GM19438 (cell line): ENCODE measurements at regions not wholly inside any gene's neighbourhood (a gene's known extent, or its start where the extent isn't known, plus 50 kb on each side); places are given as distances from the start of the nearest gene placed in this dataset.
"Not testable (repeated sequence)": the region's sequence is repeated elsewhere in the genome, so short reads cannot be mapped to it uniquely, and the experiment has no call there.

Experiments
- ATAC-seq: cut with Tn5 transposase; IDR thresholded peaks from one replicate; pipeline ENCODE4 v1.9.1; 2021; ENCODE audit warnings: low read depth; ENCODE audit not compliant: unreplicated experiment

DNA sequence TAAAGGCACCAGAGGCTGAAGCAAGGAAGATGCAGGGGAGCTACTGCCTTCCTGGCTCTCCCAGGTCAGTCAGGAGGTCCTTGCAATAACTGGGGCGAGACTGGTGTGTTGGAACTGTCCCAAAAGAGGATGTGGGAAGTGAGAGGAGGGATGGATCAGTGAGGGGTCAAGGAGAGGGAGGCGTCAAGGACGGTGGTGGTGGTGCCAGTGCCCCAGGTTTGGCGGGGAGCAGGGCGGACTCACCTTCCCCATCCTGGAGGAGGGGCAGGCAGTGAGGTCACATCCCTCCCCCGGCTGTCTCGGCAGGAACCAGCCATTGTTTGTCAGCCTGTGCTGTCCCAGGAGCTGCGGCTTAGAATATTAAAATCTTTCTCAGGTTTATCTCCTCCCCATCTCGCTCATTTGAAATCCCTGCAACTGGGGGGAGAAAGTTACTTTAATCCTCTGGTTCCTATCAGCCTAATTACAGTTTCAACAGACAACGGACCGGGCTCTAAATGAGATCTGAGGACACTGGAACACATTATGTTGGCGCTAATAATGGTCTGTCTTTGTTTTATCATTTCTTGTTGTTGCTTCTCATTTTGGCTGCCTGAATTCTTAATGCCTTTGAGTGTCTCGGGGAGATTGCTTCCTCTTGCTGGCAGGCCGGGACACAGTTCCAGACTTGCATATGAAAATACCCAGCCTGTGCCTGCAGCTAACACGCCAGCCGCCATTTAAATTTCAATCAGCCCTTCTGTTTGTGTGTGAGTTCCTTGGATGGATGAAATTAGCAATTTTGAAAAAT, 387.5 kb downstream of the RPS24 start:
- ATAC-seq = no peak

DNA sequence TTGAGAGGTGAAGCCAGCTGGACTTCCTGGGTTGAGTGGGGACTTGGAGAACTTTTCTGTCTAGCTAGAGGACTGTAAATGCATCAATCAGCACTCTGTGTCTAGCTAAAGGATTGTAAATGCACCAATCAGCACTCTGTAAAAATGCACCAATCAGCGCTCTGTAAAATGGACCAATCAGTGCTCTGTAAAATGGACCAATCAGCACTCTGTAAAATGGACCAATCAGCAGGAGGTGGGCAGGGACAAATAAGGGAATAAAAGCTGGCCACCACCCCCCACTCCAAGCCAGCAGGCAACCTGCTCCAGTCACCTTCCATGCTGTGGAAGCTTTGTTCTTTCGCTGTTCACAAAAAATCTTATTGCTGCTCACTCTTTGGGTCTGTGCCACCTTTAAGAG, 390.4 kb downstream of the RPS24 start:
- ATAC-seq = not testable (repeated sequence)

- no peak for ATAC-seq
Measured at GRCh38 chr10:78424723-78425122, 391.1 kb downstream of the RPS24 start.

GRCh38 chr10:78426181-78426580, 392.5 kb downstream of the RPS24 start:
- no peak for ATAC-seq

DNA sequence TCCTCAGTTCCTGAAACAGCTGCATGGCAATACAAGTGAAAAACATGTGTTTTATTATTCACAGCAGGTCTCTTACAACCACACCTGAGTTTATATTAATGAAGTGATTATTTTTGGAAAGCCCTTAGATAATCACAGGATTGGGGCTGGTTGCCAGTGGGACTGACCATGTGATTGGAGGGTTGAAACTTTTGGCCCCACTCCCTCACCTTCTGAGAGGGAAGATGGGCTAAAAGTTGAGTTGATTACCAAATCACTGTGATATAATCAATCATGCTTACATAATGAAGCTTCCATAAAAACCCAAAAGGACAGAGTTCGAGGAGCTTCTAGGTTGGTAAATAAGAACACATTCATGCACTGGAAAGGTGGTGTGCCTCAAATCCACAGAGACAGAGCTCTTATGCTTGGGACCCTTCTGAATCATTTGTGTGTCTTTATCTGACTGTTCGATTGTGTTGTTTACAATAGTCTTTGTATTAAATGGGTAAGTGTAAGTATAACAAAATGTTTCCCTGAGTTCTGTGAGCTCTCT, 393.9 kb downstream of the RPS24 start:
- ATAC-seq = no peak

DNA sequence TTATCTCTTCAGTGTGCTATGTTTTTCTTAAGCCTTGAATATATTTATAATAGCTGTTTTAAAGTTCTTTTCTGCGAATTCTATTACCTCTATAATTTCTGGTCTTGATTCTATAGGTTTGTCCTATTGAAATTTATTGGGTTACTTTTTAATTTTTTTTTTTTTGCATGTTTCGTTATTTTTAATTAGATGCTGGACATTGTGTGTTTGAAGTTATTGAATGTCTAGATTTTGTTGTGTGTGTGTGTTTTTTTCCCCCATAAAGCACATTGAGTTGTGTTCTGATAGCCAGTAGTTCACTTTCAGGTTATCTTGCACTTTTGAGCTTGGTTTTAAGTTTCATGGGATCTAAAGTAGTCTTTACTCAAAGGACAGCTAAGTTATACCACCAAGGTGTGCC, 394.9 kb downstream of the RPS24 start:
- ATAC-seq = no peak

GRCh38 chr10:78429984-78430383, 396.3 kb downstream of the RPS24 start:
- no peak for ATAC-seq

- no peak for ATAC-seq
Measured at GRCh38 chr10:78432583-78432982, 398.9 kb downstream of the RPS24 start.

GRCh38 chr10:78433076-78433595, 399.5 kb downstream of the RPS24 start:
- ATAC-seq = no peak

DNA sequence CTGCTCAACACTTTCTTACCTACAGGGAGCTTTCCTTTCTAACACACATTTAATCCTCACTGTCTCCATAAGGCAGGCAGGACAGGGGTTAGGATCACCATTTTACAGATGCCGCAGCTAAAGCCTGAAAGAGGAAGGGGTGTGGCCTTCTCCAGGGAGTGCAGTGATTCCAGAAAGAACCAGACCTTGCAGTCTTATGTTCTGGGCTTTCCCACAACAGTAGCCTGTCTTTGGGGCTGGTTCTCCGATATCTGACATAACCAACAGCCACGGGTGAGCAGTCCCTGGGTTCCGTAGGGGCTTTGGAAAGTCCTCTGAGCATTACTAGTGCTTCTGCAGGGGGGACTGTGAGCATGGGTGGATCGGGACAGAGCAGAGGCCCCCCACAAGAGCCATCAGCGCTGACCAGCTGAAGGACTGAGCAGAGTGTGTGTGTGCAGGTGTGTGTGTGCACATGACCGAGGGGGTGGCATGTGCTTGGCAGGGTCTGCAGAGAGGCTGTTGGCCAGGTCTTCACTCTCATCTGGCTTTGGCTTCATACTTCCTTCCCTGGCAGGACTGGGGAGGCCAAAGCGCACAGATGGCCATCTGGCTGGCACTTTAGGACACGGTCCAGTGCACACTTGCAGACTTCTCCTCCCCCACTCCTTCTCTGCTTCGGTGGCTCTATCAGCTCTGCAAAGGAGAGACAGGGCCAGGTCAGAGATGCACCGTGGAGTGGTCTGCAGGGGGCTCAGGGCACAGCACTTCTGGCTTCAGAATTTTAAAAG, 400.3 kb downstream of the RPS24 start:
- no peak for ATAC-seq

DNA sequence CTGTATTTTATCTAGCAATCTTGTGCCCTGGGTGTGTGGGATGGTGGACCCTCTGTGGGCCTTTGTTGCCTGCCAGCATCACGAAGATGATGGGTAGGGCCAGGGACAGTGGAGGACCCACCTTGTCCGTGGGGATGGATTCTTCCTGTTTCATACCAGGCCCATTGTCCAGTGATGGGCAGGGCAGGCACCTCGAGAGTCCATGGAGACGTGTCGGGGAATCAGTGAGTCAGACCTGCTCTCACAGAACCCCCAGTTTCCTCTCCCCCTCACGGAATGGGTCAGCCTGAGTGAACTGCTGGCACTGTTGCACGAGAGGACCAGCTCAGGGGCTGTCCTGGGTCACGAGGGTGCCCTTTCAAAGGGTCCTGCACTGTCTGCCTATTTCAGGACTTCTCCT, 401.2 kb downstream of the RPS24 start:
- no peak for ATAC-seq

- ATAC-seq = no peak
Measured at GRCh38 chr10:78435484-78436221, 402.0 kb downstream of the RPS24 start.

- ATAC-seq = no peak
Measured at GRCh38 chr10:78436222-78436573, 402.5 kb downstream of the RPS24 start.

- ATAC-seq = no peak
Measured at GRCh38 chr10:78436706-78437406, 403.2 kb downstream of the RPS24 start.

- peak; percentile 75 for ATAC-seq
Measured at GRCh38 chr10:78437407-78437768, 403.7 kb downstream of the RPS24 start.

DNA sequence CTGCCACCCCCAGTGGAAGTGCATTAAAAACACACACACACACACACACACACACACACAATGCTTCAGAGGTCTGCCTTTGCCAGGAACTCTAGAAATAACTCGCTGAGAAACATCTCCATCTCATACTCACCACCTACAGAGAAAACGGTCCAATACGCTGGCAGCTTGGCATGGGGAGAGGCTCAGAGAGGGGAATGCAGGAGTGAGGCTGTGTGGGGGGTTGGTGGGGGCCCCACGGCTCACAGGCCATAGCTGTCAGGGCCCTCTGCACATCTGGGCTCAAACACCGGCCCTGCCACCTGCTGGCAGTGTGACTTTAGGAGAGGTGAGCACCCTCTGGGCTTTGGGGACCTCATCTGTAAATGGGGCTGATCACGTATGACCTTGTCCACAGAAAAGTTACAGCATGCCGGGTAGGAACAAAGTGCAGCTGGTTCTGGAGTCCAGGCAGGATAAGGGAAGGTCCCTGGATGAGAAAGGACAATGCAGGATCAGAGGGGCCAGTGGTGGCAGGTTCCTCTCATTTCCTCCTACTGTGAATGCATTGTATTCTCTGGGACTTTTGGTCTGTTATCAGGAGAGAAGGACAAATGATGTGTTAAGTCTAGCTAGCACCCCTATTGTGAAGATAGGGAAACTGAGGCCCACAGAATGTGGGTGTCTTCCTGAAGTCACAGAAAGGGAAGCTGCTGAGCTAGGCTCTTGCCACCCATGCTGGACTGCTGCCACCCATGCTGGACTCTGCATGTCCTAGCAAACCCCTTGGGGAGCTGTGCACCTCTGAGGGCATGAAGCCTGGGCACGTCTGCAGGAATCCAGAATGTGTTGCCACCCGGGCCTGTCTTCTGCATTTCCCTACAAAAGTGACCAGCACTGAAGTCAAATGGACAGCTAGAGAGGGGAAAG, 404.6 kb downstream of the RPS24 start:
- ATAC-seq = peak; percentile 61

- ATAC-seq = no peak
Measured at GRCh38 chr10:78438907-78439809, 405.5 kb downstream of the RPS24 start.

GRCh38 chr10:78441010-78441409, 407.3 kb downstream of the RPS24 start:
- no peak for ATAC-seq
